ENCODE measurements at regions not wholly inside any gene's neighbourhood (a gene's known extent, or its start where the extent isn't known, plus 50 kb on each side); places are given as distances from the start of the nearest gene placed in this dataset.

DNA sequence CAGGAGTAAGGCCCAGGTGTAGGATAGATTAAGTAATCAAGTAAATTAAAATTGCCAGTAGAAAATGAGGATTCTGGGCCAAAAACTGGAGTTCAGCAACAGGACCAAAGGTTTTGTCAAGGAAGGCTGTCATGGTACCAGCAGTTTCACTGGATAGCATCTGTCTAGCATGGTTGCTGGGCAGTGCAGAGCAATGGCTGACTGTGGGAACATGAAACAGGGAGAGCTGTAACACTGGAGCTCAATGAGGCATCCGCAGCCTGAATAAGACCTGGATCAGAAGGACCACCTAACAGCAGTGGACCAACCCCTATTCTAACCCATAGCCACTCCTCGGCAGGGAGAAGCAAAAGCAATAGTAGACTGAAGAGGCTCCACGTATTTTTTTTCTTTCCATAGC, 132.4 kb downstream of the ATOH1 start:
- no peak overlapping the region for H3K4me3 ChIP-seq (ENCODE audit: low read depth, low read length)
- no peak for DNase-seq (ENCODE audit: low read depth)
- TF ChIP-seq CTCF (IDR thresholded peaks at IDR 0.05; ENCODE audit: low read depth, low read length, missing control alignments) = no peak

DNA sequence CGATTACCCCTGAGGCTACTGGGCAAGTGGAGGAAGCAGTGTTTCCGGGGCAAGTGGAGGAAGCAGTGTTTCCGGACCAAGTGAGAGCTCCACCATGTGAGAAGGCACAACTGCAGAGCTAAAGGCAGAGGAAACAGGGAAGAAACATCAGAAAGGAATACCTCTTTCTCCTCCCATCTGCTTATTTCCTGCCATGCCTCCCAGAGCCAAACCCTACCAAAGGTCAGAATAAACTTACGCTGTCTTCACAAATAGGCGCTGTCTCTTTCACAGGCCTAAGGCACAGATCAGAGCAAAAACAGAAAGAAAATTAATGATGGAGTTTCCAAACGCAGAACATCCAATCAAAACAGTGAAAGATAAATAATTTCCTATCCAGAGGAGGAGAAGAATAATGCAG, 153.0 kb downstream of the ATOH1 start:
- no peak overlapping the region for H3K4me3 ChIP-seq (ENCODE audit: low read depth, low read length)
- no peak for TF ChIP-seq CTCF (IDR thresholded peaks at IDR 0.05; ENCODE audit: low read depth, low read length, missing control alignments)
- no peak for DNase-seq (ENCODE audit: low read depth)

- no peak overlapping the region for H3K4me3 ChIP-seq (ENCODE audit: low read depth, low read length)
- no peak for DNase-seq (ENCODE audit: low read depth)
- TF ChIP-seq CTCF (IDR thresholded peaks at IDR 0.05; ENCODE audit: low read depth, low read length, missing control alignments) = no peak
Measured at GRCh38 chr4:93982255-93982654, 153.7 kb downstream of the ATOH1 start.

- TF ChIP-seq CTCF (IDR thresholded peaks at IDR 0.05; ENCODE audit: low read depth, low read length, missing control alignments) = no peak
- peak; percentile 18 for DNase-seq (ENCODE audit: low read depth)
- H3K4me3 ChIP-seq (ENCODE audit: low read depth, low read length) = no peak overlapping the region
Measured at GRCh38 chr4:93983140-93983539, 154.6 kb downstream of the ATOH1 start.

GRCh38 chr4:93994175-93994994, 165.8 kb downstream of the ATOH1 start:
- no peak for TF ChIP-seq CTCF (IDR thresholded peaks at IDR 0.05; ENCODE audit: low read depth, low read length, missing control alignments)
- DNase-seq (ENCODE audit: low read depth) = no peak
- no peak overlapping the region for H3K4me3 ChIP-seq (ENCODE audit: low read depth, low read length)

GRCh38 chr4:93996895-93997294, 168.3 kb downstream of the ATOH1 start:
- DNase-seq (ENCODE audit: low read depth) = no peak
- TF ChIP-seq CTCF (IDR thresholded peaks at IDR 0.05; ENCODE audit: low read depth, low read length, missing control alignments) = no peak
- no peak overlapping the region for H3K4me3 ChIP-seq (ENCODE audit: low read depth, low read length)

GRCh38 chr4:94000559-94000958, 172.0 kb downstream of the ATOH1 start:
- H3K4me3 ChIP-seq (ENCODE audit: low read depth, low read length) = no peak overlapping the region
- TF ChIP-seq CTCF (IDR thresholded peaks at IDR 0.05; ENCODE audit: low read depth, low read length, missing control alignments) = no peak
- DNase-seq (ENCODE audit: low read depth) = no peak

All from GM12864 (cell line).